ENCODE measurements at regions not wholly inside any gene's neighbourhood (a gene's known extent, or its start where the extent isn't known, plus 50 kb on each side); places are given as distances from the start of the nearest gene placed in this dataset.
"Not testable (repeated sequence)": the region's sequence is repeated elsewhere in the genome, so short reads cannot be mapped to it uniquely, and the experiment has no call there.

DNA sequence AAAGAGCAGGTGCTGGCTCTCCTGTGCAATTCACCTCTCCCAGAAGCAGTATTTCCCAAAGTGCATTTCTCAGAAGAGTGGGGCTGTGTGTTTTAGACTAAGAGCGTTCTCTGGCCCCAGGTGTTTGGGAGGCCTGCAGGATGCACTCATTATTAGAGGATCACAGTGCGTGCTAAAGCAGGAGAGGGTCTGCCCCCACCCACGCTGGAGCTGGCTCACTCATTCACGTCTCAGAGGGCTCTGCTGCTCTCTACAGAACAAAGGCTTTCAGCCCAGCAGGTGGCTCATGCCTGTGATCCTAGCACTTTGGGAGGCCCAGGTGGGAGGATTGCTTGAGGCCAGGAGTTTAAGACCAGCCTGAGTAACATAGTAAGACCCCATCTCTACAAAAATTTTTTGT lies 756.7 kb downstream of the UQCRFS1 start:
- no peak for DNase-seq

DNA sequence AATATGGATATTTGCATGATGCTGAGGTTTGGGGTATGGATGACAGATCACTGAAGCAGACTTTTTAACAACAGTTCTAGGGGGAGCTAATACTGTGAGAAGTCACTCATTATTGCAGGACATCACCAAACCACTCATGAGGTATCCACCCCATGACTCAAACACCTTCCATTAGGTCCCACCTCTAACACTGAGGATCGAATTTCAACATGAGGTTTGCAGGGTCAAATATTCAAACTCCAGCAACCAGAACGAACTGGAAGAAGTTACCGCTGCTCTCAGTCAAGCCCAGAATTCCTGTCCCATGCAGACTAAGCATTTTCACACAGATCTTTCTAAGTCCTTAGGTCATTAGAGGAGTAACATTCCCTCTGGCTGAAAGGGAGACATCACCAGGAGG lies 758.9 kb downstream of the UQCRFS1 start:
- no peak for DNase-seq

DNA sequence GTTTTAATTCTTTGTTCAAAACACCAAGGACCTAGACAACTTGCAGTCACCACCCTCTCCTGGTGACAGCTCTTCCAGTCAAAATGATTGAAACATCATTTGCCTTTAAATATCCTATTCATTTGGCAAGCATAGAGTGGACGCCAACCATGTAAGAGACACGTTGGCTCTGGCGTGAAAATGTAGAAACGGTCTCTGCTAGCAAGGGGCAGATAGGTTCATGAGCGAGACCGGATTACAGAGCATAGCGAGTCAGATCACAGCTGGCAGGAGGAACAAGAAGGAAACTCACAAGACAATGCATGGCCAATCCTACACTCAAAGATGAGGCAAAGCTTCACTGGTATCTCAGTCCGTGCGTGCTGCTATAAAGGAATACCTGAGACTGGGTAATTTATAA lies 759.5 kb downstream of the UQCRFS1 start:
- DNase-seq, result no peak

DNA sequence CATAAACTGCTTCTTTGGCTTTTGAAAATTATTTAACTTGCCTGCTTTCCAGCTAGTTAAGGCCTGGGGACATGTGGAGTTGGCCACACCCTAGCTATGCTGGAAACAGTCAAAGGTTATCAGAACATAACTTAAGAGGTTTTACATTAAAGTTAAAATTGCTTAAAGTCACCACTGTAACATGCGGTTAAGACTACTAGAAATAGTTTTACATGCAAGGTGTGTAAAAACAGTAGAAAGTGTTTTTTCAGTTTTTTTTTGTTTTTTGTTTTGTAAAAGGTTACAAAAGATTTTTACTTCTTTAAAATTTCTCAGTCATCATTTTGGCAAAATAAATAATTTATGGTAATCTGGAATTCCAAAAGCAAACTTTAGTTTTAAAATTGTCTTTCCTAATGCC lies 763.1 kb downstream of the UQCRFS1 start:
- DNase-seq, result no peak

DNA sequence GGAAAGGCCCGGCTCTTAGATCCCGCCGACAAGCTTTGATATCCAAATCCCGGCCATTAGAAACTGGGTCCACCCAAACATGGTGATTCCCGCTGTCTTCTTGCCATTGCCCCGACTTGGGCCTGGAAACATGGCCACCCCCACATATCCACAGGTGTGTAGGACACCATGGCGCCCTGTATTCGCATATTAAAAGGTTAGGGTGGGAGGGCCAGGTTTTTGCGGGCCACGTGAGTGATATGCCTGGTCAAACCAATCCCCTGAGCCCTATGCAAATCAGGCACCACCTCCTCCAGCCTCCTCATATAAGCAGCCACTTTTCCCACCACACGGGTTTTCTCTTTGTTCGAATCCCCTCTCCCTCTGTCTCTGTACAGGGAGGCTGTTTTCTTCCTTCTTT lies 766.4 kb downstream of the UQCRFS1 start:
- DNase-seq, result no peak

DNA sequence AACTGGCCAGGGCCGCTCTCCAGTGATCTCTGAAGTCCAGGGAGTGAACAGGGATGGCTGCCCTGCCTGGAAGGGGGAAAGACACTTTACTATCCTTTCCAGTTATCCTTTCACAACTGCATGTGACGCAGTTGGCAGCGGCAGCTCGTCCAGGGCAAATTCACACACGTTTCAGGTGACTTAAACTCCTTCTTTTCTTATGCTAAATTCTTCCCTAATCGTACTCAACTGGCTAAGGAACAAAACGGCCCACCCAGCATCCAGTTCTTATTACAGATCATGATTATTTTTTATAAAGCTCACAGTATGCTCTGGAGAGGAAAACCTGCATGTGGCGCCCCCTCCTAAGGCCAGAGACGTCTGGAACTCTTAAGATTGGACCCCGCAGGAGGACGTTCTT lies 767.1 kb downstream of the UQCRFS1 start:
- no peak for DNase-seq

DNA sequence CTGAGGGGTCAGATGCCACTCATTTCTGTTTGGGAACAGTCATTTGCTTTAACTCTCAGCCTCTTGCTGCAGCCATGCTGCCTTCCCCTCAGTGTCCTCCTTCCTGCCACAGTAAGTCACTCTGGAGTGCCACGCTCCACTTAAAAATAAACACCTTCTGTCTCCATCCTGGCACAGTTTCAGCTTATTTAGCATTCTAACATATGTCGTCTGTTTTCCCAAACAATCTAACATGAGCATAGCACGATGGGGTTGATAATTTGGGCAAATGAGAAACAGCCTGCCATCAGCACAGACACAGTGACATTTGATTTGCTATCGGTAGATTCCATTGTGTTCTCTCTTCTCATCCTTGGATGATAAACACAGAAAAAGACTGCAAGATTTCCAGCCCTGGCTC lies 768.6 kb downstream of the UQCRFS1 start:
- DNase-seq, result no peak

DNA sequence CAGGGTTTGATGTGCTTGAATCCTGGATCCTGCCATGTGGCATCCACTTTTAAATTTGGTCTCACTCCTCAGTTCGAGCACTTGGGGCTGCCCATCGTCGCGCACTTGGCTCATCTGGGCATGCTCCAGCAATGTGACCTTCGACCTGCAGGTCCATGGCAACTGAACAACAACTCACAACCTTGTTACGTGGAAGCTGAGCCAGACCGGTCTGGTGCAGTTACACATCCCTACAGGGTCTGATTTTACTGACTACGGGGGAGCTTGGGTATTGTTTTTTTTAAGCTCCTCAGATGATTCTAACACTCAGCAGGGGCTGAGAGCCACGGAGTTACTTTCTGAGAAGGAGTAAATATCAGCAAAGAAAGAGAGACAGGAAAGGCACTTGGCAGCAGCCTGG lies 769.6 kb downstream of the UQCRFS1 start:
- no peak for DNase-seq

DNA sequence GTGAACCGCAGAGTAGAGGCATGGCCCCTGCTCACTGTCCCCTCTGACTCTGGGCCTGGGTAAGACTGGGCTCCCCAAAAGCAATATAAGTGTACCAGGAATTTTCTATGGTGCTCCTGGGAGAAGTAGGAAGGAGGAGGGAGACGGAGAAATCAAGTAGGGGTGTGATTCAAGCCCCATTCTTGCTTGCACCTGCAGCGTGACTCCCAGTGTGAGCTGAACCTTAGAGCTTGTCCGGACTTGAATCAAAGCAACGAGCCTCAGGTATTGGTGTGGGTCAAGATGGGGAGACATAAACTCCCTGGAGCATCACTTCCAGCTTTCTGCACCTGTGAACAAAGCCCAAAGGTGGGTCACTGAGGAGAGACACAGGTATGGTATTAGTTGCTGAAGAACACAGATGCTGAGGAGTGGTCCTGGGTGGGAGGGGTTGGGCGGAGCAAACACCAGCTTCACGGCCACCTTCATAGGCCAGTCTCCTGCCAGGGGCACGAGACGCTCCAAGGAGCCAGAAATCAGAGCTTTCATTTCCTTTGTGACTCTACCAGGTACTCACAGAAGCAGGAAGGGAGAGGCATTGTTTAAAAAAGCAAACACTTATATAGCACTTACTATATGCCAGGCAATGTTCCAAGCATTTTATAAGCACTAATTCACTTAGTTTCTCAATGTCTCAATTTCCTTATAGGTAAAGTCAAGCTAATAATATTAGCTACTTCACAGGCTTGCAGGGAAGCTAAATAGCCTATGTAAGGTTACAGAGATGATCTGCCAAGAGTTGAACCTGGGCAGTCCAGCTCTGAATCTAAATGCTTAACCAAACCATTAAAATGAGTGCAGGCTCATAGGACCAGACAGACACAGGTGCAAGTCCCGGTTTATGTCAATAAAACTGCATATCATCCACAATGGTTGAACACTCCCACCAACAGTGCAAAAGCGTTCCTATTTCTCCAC lies 775.3 kb downstream of the UQCRFS1 start:
- no peak for DNase-seq

DNA sequence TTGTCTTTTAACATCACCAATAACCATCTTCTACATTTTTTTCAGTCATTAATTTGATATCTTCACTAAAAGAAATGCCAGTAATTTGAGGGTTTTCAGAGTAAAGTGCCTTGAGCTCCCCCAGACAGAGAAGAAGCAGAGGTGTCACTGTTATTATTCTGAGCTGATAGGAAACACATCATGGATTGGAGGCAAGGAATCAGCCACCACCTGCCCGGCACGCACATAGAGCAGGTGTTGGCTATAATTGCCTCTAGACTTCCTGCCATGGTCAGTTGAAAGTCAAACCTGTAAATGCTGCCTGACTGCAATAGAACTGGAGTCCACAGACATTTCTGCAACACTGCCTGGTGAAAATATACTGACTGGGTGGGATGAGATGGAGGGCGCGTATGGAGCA lies 776.6 kb downstream of the UQCRFS1 start:
- no peak for DNase-seq

DNA sequence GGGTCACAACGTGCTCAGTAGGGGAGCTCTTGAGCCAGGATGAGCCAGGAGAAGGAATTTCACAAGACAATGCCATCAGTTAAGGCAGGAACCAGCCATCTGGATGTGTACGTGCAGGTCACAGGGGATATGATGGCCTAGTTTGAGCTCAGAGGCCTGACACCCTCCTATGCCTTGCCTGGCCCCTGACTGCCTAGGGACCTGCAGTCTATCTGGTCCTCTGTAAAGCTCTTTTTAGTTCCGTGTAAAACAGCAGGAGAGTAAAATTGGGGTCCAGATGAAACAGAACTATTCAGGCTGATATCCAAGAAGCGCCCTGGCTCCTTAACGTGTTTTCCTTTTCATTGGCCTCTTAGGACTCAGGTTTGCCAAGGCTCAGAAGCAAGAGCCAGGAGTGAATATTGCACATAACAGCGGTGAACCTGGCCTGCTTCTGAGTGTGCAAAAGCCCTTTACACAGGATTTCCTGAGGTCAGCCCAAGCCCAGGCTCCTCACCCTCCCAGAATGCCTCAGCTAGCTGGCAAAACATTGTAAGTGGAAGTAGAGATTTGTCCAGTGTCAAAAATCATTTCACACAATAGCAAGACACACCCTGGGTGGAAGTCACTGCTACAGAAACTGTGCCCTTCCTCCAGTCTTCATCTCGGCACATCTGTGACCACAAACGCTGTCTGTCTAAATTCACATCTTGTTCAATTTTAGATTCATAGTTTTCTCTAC lies 777.2 kb downstream of the UQCRFS1 start:
- no peak for DNase-seq

DNA sequence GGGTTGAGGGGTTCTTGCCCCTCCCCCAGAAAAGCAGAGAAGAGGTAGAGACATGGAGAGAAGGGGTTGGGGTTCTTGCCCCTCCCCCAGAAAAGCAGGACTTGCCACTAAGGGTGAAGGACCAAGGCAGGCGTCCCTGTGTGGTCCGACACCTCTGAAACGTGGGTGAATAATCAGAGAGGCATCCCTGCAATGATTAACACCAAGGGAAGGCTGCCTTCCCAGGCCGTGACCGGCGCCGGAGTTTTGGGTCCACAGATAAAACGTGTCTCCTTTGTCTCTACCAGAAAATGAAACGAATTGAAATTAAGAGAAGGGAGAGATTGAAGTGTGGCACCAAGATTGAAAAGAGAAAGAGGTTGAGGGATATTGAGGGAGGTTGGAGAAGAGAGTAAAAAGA lies 778.2 kb downstream of the UQCRFS1 start:
- DNase-seq, result not testable (repeated sequence)

DNA sequence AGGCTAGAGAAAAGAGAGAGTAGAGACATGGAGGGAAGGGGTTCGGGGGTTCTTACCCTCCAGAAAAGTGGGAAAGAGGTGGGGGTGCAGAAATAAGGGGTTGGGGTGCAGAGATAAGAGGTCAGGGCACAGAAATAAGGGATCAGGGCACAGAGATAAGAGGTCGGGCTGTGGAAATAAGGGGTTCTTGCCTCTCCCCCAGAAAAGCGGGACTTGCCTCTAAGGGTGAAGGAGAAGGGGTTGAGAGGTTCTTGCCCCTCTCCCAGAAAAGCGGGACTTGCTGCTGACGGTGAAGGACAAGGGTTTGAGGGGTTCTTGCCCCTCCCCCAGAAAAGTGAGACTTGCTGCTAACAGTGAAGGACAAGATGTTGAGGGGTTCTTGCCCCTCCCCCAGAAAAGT lies 778.6 kb downstream of the UQCRFS1 start:
- not testable (repeated sequence) for DNase-seq

DNA sequence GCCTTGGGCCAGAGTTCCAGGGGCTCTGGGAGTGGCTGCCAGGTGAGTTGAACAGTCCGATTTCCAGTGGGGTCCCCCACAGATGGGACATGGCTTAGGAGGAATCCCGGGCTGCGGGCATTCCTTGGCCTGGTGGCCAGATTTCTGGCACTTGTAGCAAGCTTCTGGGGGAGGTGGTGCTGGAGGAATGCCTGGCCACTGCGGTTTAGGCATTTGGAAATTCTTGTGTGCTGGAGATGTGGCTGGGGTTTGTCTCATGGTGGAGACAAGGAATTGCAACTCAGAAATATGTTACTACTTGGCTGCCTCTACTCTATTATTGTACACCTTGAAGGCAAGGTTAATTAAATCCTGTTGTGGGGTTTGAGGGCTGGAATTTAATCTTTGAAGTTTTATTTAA lies 779.8 kb downstream of the UQCRFS1 start:
- not testable (repeated sequence) for DNase-seq

DNA sequence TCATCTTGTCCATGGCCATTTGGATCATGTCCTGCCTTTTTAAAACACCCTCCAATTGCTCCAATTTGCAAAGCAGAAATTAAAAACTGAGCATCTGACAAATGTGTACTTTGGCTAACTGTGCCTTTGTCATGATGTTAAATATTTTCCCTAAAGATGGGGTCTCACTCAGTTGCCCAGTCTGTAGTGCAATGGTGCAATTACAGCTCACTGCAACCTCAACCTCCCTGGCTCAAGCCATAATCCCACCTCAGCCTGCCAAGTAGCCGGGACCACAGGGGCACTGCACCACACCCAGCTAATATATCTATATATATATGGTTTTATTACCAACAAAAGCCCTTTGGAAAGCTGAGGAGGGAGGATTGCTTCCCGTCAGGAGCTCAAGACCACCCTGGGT lies 782.7 kb downstream of the UQCRFS1 start:
- no peak for DNase-seq

DNA sequence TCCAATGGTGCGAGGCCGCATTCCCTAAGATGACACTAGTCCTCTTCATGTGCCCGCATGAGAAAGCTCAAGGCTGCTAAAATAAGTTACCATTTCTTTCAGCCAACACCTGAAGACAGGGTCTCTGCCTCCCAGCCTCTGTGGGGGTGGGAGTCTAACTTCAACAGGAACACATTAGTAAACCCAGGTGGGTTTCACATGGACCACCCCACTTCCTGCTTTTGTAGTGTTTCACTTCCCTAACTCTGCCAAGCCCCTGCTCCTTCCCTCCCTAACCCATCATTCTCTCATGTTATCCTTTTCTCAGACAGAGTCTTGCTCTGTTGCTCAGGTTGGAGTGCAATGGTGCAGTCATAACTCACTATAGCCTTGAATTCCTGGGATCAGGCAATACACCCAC lies 783.6 kb downstream of the UQCRFS1 start:
- no peak for DNase-seq

DNA sequence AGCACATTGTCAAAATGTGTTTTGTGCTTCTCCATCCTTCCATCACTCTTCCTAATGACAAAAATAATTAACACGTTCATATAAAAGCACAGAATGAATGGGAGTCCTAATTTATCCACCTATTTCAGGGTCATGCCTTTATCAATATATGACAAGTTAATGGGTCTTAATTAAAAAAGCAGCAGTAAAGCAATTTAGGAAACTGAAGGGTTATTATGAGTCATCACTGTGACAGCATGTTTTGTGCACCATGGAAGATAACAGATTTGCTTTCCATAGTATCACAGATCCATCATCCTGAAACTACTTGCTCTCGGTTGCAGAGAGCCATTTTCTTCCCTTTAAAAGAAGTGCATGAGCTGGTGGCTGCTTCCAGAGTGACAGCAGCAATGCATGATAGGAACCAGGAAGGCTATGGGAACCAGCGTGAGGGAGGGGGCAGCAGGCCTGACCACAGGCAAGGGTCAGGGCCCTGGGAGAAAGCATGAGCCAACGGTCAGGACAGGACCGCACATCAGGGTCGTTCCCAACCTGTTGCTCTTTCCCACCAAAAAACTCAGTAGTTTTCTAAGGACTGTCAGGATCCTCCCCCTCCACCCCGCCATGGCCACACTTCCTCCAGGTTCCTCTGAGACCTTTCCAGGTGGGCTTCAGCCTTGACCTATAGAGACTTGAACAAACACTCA lies 784.1 kb downstream of the UQCRFS1 start:
- no peak for DNase-seq

DNA sequence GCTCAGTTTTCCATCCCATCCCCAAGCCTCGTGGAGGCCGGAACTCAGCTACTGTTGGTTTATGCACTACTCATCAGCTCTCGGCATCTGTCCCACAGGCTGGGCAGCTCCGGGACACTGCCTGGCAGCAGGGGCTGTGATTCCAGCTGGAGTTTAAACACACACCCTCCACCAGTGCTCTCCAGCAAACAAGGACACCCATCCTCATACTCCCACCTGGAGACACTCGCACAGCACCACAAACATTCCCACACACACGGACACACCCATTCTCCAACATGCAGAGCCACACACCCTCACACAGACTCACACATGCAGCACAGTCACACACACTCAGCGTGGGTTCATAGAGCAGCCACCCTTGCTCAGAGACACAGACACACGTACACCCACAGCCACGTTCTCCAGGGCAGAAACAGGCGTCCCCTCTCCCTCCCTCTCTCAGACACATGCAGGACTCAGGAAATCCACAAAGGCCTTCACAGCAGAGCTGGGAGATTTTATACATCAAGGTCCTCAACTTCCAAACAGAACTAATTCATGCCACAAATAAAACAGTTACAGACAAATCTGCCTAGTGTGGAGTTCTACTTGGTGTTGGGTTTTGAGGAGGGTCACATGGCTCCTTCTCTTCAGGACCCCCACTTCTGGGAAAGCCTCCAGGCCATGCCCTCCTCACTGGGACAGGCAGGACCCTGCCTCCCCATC lies 785.4 kb downstream of the UQCRFS1 start:
- DNase-seq, result no peak

DNA sequence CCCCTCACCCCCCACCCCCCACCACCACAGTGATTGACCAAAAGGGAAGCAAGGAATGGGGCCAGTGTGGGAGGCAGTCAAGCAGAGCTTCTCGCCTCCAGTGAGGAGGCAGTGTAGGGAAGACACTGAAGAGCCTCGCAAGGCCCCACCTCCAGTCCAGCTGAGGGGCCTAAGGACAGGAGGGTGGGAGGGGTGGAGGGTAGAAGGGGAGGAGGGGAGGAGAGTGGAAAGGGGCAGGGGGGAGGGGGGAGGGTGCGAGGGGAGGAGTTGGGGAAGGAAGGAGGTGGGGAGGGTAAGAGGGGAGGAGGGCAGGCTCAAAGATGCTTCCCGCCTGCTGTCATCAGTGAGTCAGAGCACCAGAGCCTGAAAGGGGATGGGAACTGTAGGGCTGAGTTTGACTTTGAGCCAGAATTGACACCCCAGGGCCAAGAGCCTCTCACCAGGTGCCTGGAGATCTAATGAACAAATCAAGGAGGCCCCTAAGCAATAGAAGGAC lies 786.2 kb downstream of the UQCRFS1 start:
- no peak for DNase-seq

DNA sequence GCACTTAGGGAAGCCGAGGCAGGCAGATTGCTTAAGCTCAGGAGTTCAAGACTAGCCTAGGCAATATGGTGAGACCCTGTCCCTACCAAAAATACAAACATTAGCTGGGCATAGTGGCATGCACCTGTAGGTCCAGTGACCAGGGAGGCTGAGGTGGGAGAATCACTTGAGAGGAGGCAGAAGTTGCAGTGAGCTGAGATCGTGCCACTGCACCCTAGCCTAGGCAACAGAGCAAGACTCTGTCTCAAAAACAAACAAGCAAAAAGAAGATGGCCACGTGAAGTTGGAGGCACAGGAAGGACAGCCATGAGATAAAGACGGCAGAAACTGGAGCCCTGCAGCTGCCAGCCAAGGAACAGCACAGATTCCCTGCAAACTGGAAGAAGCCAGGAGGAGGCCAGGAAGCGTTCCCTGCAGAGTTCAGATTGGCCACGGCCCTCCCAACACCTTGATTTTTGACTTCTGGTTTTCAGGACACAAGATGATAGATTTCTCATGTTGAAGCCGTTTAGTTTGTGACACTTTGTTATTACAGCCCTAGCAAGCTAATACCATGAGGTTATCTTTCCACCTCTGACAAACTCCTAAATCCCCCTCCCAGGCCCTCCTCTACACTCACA lies 786.7 kb downstream of the UQCRFS1 start:
- no peak for DNase-seq

DNA sequence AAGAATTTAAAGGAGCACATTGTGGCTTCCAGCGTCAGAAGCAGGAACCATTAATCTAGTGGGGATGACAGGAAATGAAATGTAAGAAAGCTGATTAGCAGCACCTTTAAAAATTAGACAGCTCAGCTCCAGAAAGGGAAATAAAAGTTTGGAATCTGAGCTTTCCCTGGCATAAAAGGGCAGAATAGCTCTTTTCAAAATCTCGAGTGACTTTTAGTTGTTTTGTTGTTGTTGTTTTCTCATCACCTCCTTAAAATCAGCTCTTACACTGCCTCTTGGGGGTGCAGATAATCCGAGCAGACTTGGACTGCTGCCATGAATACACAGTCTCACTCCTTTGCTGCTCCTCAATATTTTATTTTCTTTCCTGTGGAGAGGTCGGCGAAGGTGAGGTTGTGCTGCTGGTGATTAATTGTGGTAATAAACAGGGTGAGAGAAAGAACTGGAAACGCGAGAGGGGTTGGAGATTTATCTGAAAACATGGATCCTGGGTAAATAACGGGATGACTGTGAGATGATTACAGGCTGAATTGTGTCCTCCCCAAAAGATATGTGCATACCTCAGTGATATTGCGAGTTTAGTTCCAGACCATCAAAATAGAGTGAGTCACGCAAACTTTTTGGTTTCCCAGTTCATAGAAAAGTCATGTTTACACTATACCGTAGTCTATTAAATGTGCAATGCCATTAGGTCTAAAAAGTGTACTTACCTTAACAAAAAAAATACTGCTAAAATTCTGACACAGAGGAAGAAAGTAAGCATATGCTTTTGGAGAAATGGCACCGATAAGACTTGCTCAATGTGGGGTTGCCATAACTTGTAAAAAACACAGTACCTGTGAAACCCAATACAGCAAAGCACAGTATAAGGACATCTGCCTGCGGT lies 787.7 kb downstream of the UQCRFS1 start:
- DNase-seq, result no peak

Measured in cortex of kidney (tissue), 1 donor.